GM12878 (cell line): ENCODE measurements at regions not wholly inside any gene's neighbourhood (a gene's known extent, or its start where the extent isn't known, plus 50 kb on each side); places are given as distances from the start of the nearest gene placed in this dataset.

ENCODE experiments used
- ATAC-seq: fragments of 200-7000 bp; cut with Tn5 transposase; 3 replicates; pipeline ENCODE4 v1.9.1; 2020; ENCODE audit warnings: mild to moderate bottlenecking, moderate library complexity
- BruUV-seq: library from RNA; stranded (reverse); fragments of 400-500 nt; replicated peaks from 2 replicates; lab custom pipeline; 2021; lab: Mats Ljungman, UMichigan
- CTCF ChIA-PET: fragments of 300-600 bp; sonication (Branson Sonifier 250); formaldehyde crosslinking; extraction: SDS; loops from one replicate; lab custom pipeline; 2021; ENCODE audit warnings: inconsistent platforms; lab: Yijun Ruan, JAX
- POLR2A ChIA-PET: fragments of 350-600 bp; formaldehyde crosslinking; extraction: SDS; loops from one replicate; lab custom pipeline; 2021; ENCODE audit warnings: inconsistent platforms; lab: Charles Lee
- RAD21 ChIA-PET: fragments of 300-600 bp; sonication (Branson Sonifier 250); formaldehyde crosslinking; loops from one replicate; lab custom pipeline; 2023; ENCODE audit warnings: antibody characterized with exemption; ENCODE audit not compliant: unreplicated experiment; lab: Charles Lee
- SMC1A ChIA-PET: fragments of 300-600 bp; sonication (Branson Sonifier 250); formaldehyde crosslinking; loops from one replicate; lab custom pipeline; 2023; ENCODE audit not compliant: unreplicated experiment, uncharacterized antibody; lab: Charles Lee
- DNase-seq: peaks from one replicate; pipeline ENCODE4 v3.0.0-alpha.2; 2011; ENCODE audit warnings: low read depth, low spot score
- FAIRE-seq: peaks from 3 replicates; lab custom pipeline; 2011; peaks lifted over from hg19 to GRCh38; lab: Jason Lieb, UNC
- H2AFZ ChIP-seq: 2 replicates; pipeline ENCODE4 v1.6.0; 2011; ENCODE audit warnings: low read depth, low read length, control low read depth; ENCODE audit not compliant: control insufficient read depth
- H3K27ac ChIP-seq: 2 replicates; pipeline ENCODE4 v1.5.1; 2011; ENCODE audit warnings: control low read depth; ENCODE audit not compliant: control insufficient read depth, insufficient read depth
- H3K27me3 ChIP-seq, 2 experiments: replicated peaks in 1 of 2; 2 replicates each; pipeline versions ENCODE4 v1.6.0 to v1.6.1; 2011; ENCODE audit warnings: low read length in 1 of 2; ENCODE audit not compliant: control insufficient read depth in 2 of 2, insufficient read depth in 2 of 2
- H3K36me3 ChIP-seq, 2 experiments: 2 replicates each; pipeline ENCODE4 v1.5.1; 2011; ENCODE audit warnings: low read length in 1 of 2; ENCODE audit not compliant: control insufficient read depth in 2 of 2, insufficient read depth in 2 of 2
- H3K4me1 ChIP-seq: 2 replicates; pipeline ENCODE4 v1.6.1; 2011; ENCODE audit warnings: mild to moderate bottlenecking, low read length, moderate library complexity, mixed read lengths; ENCODE audit not compliant: control insufficient read depth, insufficient read depth
- H3K4me2 ChIP-seq: 2 replicates; pipeline ENCODE4 v1.6.0; 2011; ENCODE audit warnings: control low read depth; ENCODE audit not compliant: control insufficient read depth, insufficient read depth
- H3K4me3 ChIP-seq: fragments of 200-600 bp; sonication (generic); 2 replicates; pipeline ENCODE4 v1.5.1; 2016
- H3K79me2 ChIP-seq: 2 replicates; pipeline ENCODE4 v1.6.0; 2011; ENCODE audit warnings: low read length; ENCODE audit not compliant: control insufficient read depth, insufficient read depth
- H3K9ac ChIP-seq: 2 replicates; pipeline ENCODE4 v1.8.0; 2011; ENCODE audit warnings: low read length, control low read depth, mixed read lengths; ENCODE audit not compliant: control insufficient read depth, insufficient read depth
- H3K9me3 ChIP-seq: replicated peaks from 3 replicates; pipeline ENCODE4 v1.5.1; 2011; ENCODE audit warnings: mild to moderate bottlenecking, low read length; ENCODE audit not compliant: control insufficient read depth, insufficient read depth
- H4K20me1 ChIP-seq: 2 replicates; pipeline ENCODE4 v1.6.0; 2011; ENCODE audit not compliant: control insufficient read depth, insufficient read depth
- CREB1 ChIP-seq: IDR thresholded peaks from 2 replicates; pipeline ENCODE4 v1.6.1; 2012; ENCODE audit warnings: low read depth, mild to moderate bottlenecking, inconsistent platforms
- ELK1 ChIP-seq: IDR thresholded peaks from 2 replicates; pipeline ENCODE4 v1.6.1; 2012; ENCODE audit warnings: low read depth, low read length, improper control_type of control experiment
- POLR2A ChIP-seq: IDR thresholded peaks from 2 replicates; pipeline ENCODE4 v1.6.1; 2011; ENCODE audit warnings: low read depth, mild to moderate bottlenecking, low read length
- RBBP5 ChIP-seq: fragments of 200-600 bp; sonication (generic); conservative IDR thresholded peaks from 2 replicates; pipeline ENCODE4 v1.6.1; 2016
- REST ChIP-seq: IDR thresholded peaks from 2 replicates; pipeline ENCODE4 v1.6.1; 2012; ENCODE audit warnings: mild to moderate bottlenecking, low read depth, low read length
- in situ Hi-C: fragments of 300-500 bp; cut with MboI; formaldehyde crosslinking; loops from 9 replicates; pipeline ENCODE4 v1.14.3; 2018; ENCODE audit warnings: mixed read lengths
- intact Hi-C: fragments of 100-400 bp; cut with micrococcal nuclease; formaldehyde crosslinking; loops from one replicate; pipeline ENCODE4 v1.14.2; 2022; ENCODE audit not compliant: unreplicated experiment

GRCh38 chr3:157588386-157589060 lies 85.3 kb upstream of the VEPH1 start:
- RAD21 ChIA-PET = no interaction called here
- H4K20me1 ChIP-seq = no peaks in the 10 kb centered on the region
- DNase-seq = no peak
- H3K27me3 ChIP-seq = no peaks in the 10 kb centered on the region; a peak in 1 of 4 replicates
- no peak overlapping the region for H3K9ac ChIP-seq
- ATAC-seq = no peak
- FAIRE-seq = no peak
- no peaks in the 10 kb centered on the region for H3K4me1 ChIP-seq
- CTCF ChIA-PET = no interaction called here
- no peak overlapping the region for H3K4me2 ChIP-seq
- TF ChIP-seq CREB1 (no peak), RBBP5 (no peak), ELK1 (no peak), REST (no peak), POLR2A (no peak)
- POLR2A ChIA-PET = no interaction called here
- H3K9me3 ChIP-seq = no peaks in the 10 kb centered on the region
- BruUV-seq = no TSS peak
- SMC1A ChIA-PET = no interaction called here
- no peak overlapping the region for H3K4me3 ChIP-seq
- no peaks in the 10 kb centered on the region for H3K79me2 ChIP-seq
- intact Hi-C loops (no loop called here), in situ Hi-C loops (no loop called here)
- H2AFZ ChIP-seq = no peak overlapping the region
- no peak overlapping the region for H3K27ac ChIP-seq
- no peaks in the 10 kb centered on the region for H3K36me3 ChIP-seq
